ENCODE measurements at regions not wholly inside any gene's neighbourhood (a gene's known extent, or its start where the extent isn't known, plus 50 kb on each side); places are given as distances from the start of the nearest gene placed in this dataset.
"Not testable (repeated sequence)": the region's sequence is repeated elsewhere in the genome, so short reads cannot be mapped to it uniquely, and the experiment has no call there.

GRCh38 chr1:74943046-74943445 lies 191.1 kb upstream of the LHX8 start:
- Histone ChIP-seq H3K36me3 (ENCODE audit: control insufficient read depth in 1 of 2, insufficient read depth in 2 of 2, low read length in 2 of 2) (no peaks in the 10 kb centered on the region), H3K27ac (ENCODE audit: low read length) (no peak overlapping the region), H3K9me3 (ENCODE audit: control insufficient read depth in 1 of 2, low read length in 2 of 2) (no peaks in the 10 kb centered on the region), H3K4me3 (ENCODE audit: low read depth in 1 of 2, low read length in 2 of 2) (no peak overlapping the region), H3K27me3 (ENCODE audit: low read depth, low read length) (no peaks in the 10 kb centered on the region), H3K4me1 (ENCODE audit: control insufficient read depth in 1 of 2, insufficient read depth in 2 of 2, low read length in 2 of 2) (no peaks in the 10 kb centered on the region)

GRCh38 chr1:74946388-74946787 lies 187.8 kb upstream of the LHX8 start:
- Histone ChIP-seq H3K27me3 (ENCODE audit: low read depth, low read length) (no peaks in the 10 kb centered on the region), H3K4me3 (ENCODE audit: low read depth in 1 of 2, low read length in 2 of 2) (no peak overlapping the region), H3K27ac (ENCODE audit: low read length) (no peak overlapping the region), H3K4me1 (ENCODE audit: control insufficient read depth in 1 of 2, insufficient read depth in 2 of 2, low read length in 2 of 2) (no peaks in the 10 kb centered on the region), H3K9me3 (ENCODE audit: control insufficient read depth in 1 of 2, low read length in 2 of 2) (no peaks in the 10 kb centered on the region), H3K36me3 (ENCODE audit: control insufficient read depth in 1 of 2, insufficient read depth in 2 of 2, low read length in 2 of 2) (no peaks in the 10 kb centered on the region)

- H3K27me3 ChIP-seq (ENCODE audit: low read depth, low read length); H3K27ac ChIP-seq (ENCODE audit: low read length): not testable (repeated sequence)
These were observed 184.8 kb upstream of the LHX8 start for GRCh38 chr1:74949348-74949747.

GRCh38 chr1:74951981-74952380 lies 182.2 kb upstream of the LHX8 start:
- not testable (repeated sequence) for H3K27me3 ChIP-seq (ENCODE audit: low read depth, low read length); H3K27ac ChIP-seq (ENCODE audit: low read length); H3K4me1 ChIP-seq (ENCODE audit: control insufficient read depth in 1 of 2, insufficient read depth in 2 of 2, low read length in 2 of 2); H3K9me3 ChIP-seq (ENCODE audit: control insufficient read depth in 1 of 2, low read length in 2 of 2); H3K36me3 ChIP-seq (ENCODE audit: control insufficient read depth in 1 of 2, insufficient read depth in 2 of 2, low read length in 2 of 2); H3K4me3 ChIP-seq (ENCODE audit: low read depth in 1 of 2, low read length in 2 of 2)

More at GRCh38 chr1:74949348-74949747, 184.8 kb upstream of the LHX8 start:
- not testable (repeated sequence) for H3K4me3 ChIP-seq (ENCODE audit: low read depth in 1 of 2, low read length in 2 of 2); H3K36me3 ChIP-seq (ENCODE audit: control insufficient read depth in 1 of 2, insufficient read depth in 2 of 2, low read length in 2 of 2); H3K9me3 ChIP-seq (ENCODE audit: control insufficient read depth in 1 of 2, low read length in 2 of 2); H3K4me1 ChIP-seq (ENCODE audit: control insufficient read depth in 1 of 2, insufficient read depth in 2 of 2, low read length in 2 of 2)

GRCh38 chr1:74952786-74953185 lies 181.4 kb upstream of the LHX8 start:
- Histone ChIP-seq H3K27ac (ENCODE audit: low read length) (no peak overlapping the region), H3K27me3 (ENCODE audit: low read depth, low read length) (no peaks in the 10 kb centered on the region), H3K36me3 (ENCODE audit: control insufficient read depth in 1 of 2, insufficient read depth in 2 of 2, low read length in 2 of 2) (no peaks in the 10 kb centered on the region)

GRCh38 chr1:74953622-74954021 lies 180.6 kb upstream of the LHX8 start:
- Histone ChIP-seq H3K27me3 (ENCODE audit: low read depth, low read length) (no peaks in the 10 kb centered on the region), H3K27ac (ENCODE audit: low read length) (no peak overlapping the region), H3K9me3 (ENCODE audit: control insufficient read depth in 1 of 2, low read length in 2 of 2) (no peaks in the 10 kb centered on the region), H3K4me1 (ENCODE audit: control insufficient read depth in 1 of 2, insufficient read depth in 2 of 2, low read length in 2 of 2) (no peaks in the 10 kb centered on the region), H3K4me3 (ENCODE audit: low read depth in 1 of 2, low read length in 2 of 2) (no peak overlapping the region), H3K36me3 (ENCODE audit: control insufficient read depth in 1 of 2, insufficient read depth in 2 of 2, low read length in 2 of 2) (no peaks in the 10 kb centered on the region)

More at GRCh38 chr1:74952786-74953185, 181.4 kb upstream of the LHX8 start:
- Histone ChIP-seq H3K4me3 (ENCODE audit: low read depth in 1 of 2, low read length in 2 of 2) (no peak overlapping the region), H3K9me3 (ENCODE audit: control insufficient read depth in 1 of 2, low read length in 2 of 2) (no peaks in the 10 kb centered on the region), H3K4me1 (ENCODE audit: control insufficient read depth in 1 of 2, insufficient read depth in 2 of 2, low read length in 2 of 2) (no peaks in the 10 kb centered on the region)

GRCh38 chr1:74963120-74963519 lies 171.1 kb upstream of the LHX8 start:
- no peaks in the 10 kb centered on the region for H3K27me3 ChIP-seq (ENCODE audit: low read depth, low read length)
- H3K27ac ChIP-seq (ENCODE audit: low read length): no peak overlapping the region
- no peak overlapping the region for H3K4me3 ChIP-seq (ENCODE audit: low read depth in 1 of 2, low read length in 2 of 2)
- no peaks in the 10 kb centered on the region for H3K36me3 ChIP-seq (ENCODE audit: control insufficient read depth in 1 of 2, insufficient read depth in 2 of 2, low read length in 2 of 2)
- H3K9me3 ChIP-seq (ENCODE audit: control insufficient read depth in 1 of 2, low read length in 2 of 2): no peaks in the 10 kb centered on the region
- peaks cover 0 to 4% of the 10 kb centered on the region in 2 donors for H3K4me1 ChIP-seq (ENCODE audit: control insufficient read depth in 1 of 2, insufficient read depth in 2 of 2, low read length in 2 of 2)

GRCh38 chr1:74964508-74965102 lies 169.6 kb upstream of the LHX8 start:
- Histone ChIP-seq H3K9me3 (ENCODE audit: control insufficient read depth in 1 of 2, low read length in 2 of 2) (no peaks in the 10 kb centered on the region), H3K4me3 (ENCODE audit: low read depth in 1 of 2, low read length in 2 of 2) (no peak overlapping the region), H3K27me3 (ENCODE audit: low read depth, low read length) (no peaks in the 10 kb centered on the region), H3K27ac (ENCODE audit: low read length) (no peak overlapping the region), H3K36me3 (ENCODE audit: control insufficient read depth in 1 of 2, insufficient read depth in 2 of 2, low read length in 2 of 2) (no peaks in the 10 kb centered on the region), H3K4me1 (ENCODE audit: control insufficient read depth in 1 of 2, insufficient read depth in 2 of 2, low read length in 2 of 2) (peaks cover 0 to 4% of the 10 kb centered on the region in 2 donors)

GRCh38 chr1:74969566-74970135 lies 164.5 kb upstream of the LHX8 start:
- H3K27ac ChIP-seq (ENCODE audit: low read length): no peak overlapping the region
- H3K9me3 ChIP-seq (ENCODE audit: control insufficient read depth in 1 of 2, low read length in 2 of 2): no peaks in the 10 kb centered on the region
- no peaks in the 10 kb centered on the region for H3K27me3 ChIP-seq (ENCODE audit: low read depth, low read length)
- peaks cover 0 to under 1% of the 10 kb centered on the region in 2 donors for H3K4me1 ChIP-seq (ENCODE audit: control insufficient read depth in 1 of 2, insufficient read depth in 2 of 2, low read length in 2 of 2)
- no peak overlapping the region for H3K4me3 ChIP-seq (ENCODE audit: low read depth in 1 of 2, low read length in 2 of 2)
- no peaks in the 10 kb centered on the region for H3K36me3 ChIP-seq (ENCODE audit: control insufficient read depth in 1 of 2, insufficient read depth in 2 of 2, low read length in 2 of 2)

GRCh38 chr1:74971982-74972381 lies 162.2 kb upstream of the LHX8 start:
- Histone ChIP-seq H3K4me3 (ENCODE audit: low read depth in 1 of 2, low read length in 2 of 2) (no peak overlapping the region), H3K4me1 (ENCODE audit: control insufficient read depth in 1 of 2, insufficient read depth in 2 of 2, low read length in 2 of 2) (no peaks in the 10 kb centered on the region), H3K9me3 (ENCODE audit: control insufficient read depth in 1 of 2, low read length in 2 of 2) (no peaks in the 10 kb centered on the region), H3K27me3 (ENCODE audit: low read depth, low read length) (no peaks in the 10 kb centered on the region), H3K36me3 (ENCODE audit: control insufficient read depth in 1 of 2, insufficient read depth in 2 of 2, low read length in 2 of 2) (no peaks in the 10 kb centered on the region), H3K27ac (ENCODE audit: low read length) (no peak overlapping the region)

GRCh38 chr1:74976491-74976890 lies 157.7 kb upstream of the LHX8 start:
- Histone ChIP-seq H3K36me3 (ENCODE audit: control insufficient read depth in 1 of 2, insufficient read depth in 2 of 2, low read length in 2 of 2) (no peaks in the 10 kb centered on the region), H3K4me3 (ENCODE audit: low read depth in 1 of 2, low read length in 2 of 2) (no peak overlapping the region), H3K27me3 (ENCODE audit: low read depth, low read length) (no peaks in the 10 kb centered on the region), H3K4me1 (ENCODE audit: control insufficient read depth in 1 of 2, insufficient read depth in 2 of 2, low read length in 2 of 2) (no peaks in the 10 kb centered on the region), H3K27ac (ENCODE audit: low read length) (no peak overlapping the region), H3K9me3 (ENCODE audit: control insufficient read depth in 1 of 2, low read length in 2 of 2) (no peaks in the 10 kb centered on the region)

- not testable (repeated sequence) for H3K4me1 ChIP-seq (ENCODE audit: control insufficient read depth in 1 of 2, insufficient read depth in 2 of 2, low read length in 2 of 2); H3K27me3 ChIP-seq (ENCODE audit: low read depth, low read length); H3K9me3 ChIP-seq (ENCODE audit: control insufficient read depth in 1 of 2, low read length in 2 of 2); H3K36me3 ChIP-seq (ENCODE audit: control insufficient read depth in 1 of 2, insufficient read depth in 2 of 2, low read length in 2 of 2); H3K4me3 ChIP-seq (ENCODE audit: low read depth in 1 of 2, low read length in 2 of 2); H3K27ac ChIP-seq (ENCODE audit: low read length)
These were observed 141.7 kb upstream of the LHX8 start for GRCh38 chr1:74992448-74992847.

All from muscle layer of duodenum (tissue), 2 donors.